ENCODE measurements at regions not wholly inside any gene's neighbourhood (a gene's known extent, or its start where the extent isn't known, plus 50 kb on each side); places are given as distances from the start of the nearest gene placed in this dataset.

- no peak for TF ChIP-seq EZH2 (IDR thresholded peaks at IDR 0.05; ENCODE audit: borderline replicate concordance, low read depth, low read length, poor library complexity, severe bottlenecking)
- intact Hi-C loops (cut with micrococcal nuclease; ENCODE audit: unreplicated experiment): no loop called here
- no TSS peak for BruUV-seq (replicated peaks)
- H3K4me3 ChIP-seq (ENCODE audit: low read depth, low read length, poor library complexity, severe bottlenecking): no peak overlapping the region
- peaks cover 9% of the 10 kb centered on the region for H3K4me1 ChIP-seq (ENCODE audit: insufficient read depth, low read length, poor library complexity, severe bottlenecking)
- ChIA-PET CTCF (no interaction called here), POLR2A (ENCODE audit: low non-redundant PET) (no interaction called here)
- DNase-seq (ENCODE audit: low spot score): no peak
- H3K36me3 ChIP-seq (ENCODE audit: insufficient read depth, low read length, poor library complexity, severe bottlenecking): no peaks in the 10 kb centered on the region
- H3K27me3 ChIP-seq (replicated peaks; ENCODE audit: insufficient read depth, low read depth, low read length, poor library complexity): no peaks in the 10 kb centered on the region
- H3K27ac ChIP-seq (ENCODE audit: low read depth, low read length, poor library complexity, severe bottlenecking): no peak overlapping the region
- H3K9me3 ChIP-seq (ENCODE audit: low read depth, low read length, poor library complexity, severe bottlenecking): no peaks in the 10 kb centered on the region
Observed at GRCh38 chr2:8121826-8122513, 559.9 kb upstream of the ID2 start.

- CTCF ChIA-PET: no interaction called here
- no TSS peak for BruUV-seq (replicated peaks)
Observed at GRCh38 chr2:8122520-8122919, 559.3 kb upstream of the ID2 start.

GRCh38 chr2:8123464-8123863, 558.4 kb upstream of the ID2 start:
- ChIA-PET POLR2A (ENCODE audit: low non-redundant PET) (no interaction called here), CTCF (no interaction called here)
- H3K4me3 ChIP-seq (ENCODE audit: low read depth, low read length, poor library complexity, severe bottlenecking): no peak overlapping the region
- H3K4me1 ChIP-seq (ENCODE audit: insufficient read depth, low read length, poor library complexity, severe bottlenecking): peaks cover 9% of the 10 kb centered on the region
- DNase-seq (ENCODE audit: low spot score): no peak
- H3K27me3 ChIP-seq (replicated peaks; ENCODE audit: insufficient read depth, low read depth, low read length, poor library complexity): no peaks in the 10 kb centered on the region
- no peaks in the 10 kb centered on the region for H3K36me3 ChIP-seq (ENCODE audit: insufficient read depth, low read length, poor library complexity, severe bottlenecking)
- intact Hi-C loops (cut with micrococcal nuclease; ENCODE audit: unreplicated experiment): no loop called here
- BruUV-seq (replicated peaks): no TSS peak
- TF ChIP-seq EZH2 (IDR thresholded peaks at IDR 0.05; ENCODE audit: borderline replicate concordance, low read depth, low read length, poor library complexity, severe bottlenecking) (no peak), CTCF (conservative IDR thresholded peaks at IDR 0.05; ENCODE audit: low read depth, low read length) (no peak)
- no peak overlapping the region for H3K27ac ChIP-seq (ENCODE audit: low read depth, low read length, poor library complexity, severe bottlenecking)
- H3K9me3 ChIP-seq (ENCODE audit: low read depth, low read length, poor library complexity, severe bottlenecking): no peaks in the 10 kb centered on the region

More at GRCh38 chr2:8122520-8122919, 559.3 kb upstream of the ID2 start:
- Histone ChIP-seq H3K9me3 (ENCODE audit: low read depth, low read length, poor library complexity, severe bottlenecking) (no peaks in the 10 kb centered on the region), H3K27ac (ENCODE audit: low read depth, low read length, poor library complexity, severe bottlenecking) (no peak overlapping the region), H3K27me3 (replicated peaks; ENCODE audit: insufficient read depth, low read depth, low read length, poor library complexity) (no peaks in the 10 kb centered on the region), H3K4me1 (ENCODE audit: insufficient read depth, low read length, poor library complexity, severe bottlenecking) (peaks cover 9% of the 10 kb centered on the region), H3K36me3 (ENCODE audit: insufficient read depth, low read length, poor library complexity, severe bottlenecking) (no peaks in the 10 kb centered on the region), H3K4me3 (ENCODE audit: low read depth, low read length, poor library complexity, severe bottlenecking) (no peak overlapping the region)
- POLR2A ChIA-PET (ENCODE audit: low non-redundant PET): no interaction called here
- intact Hi-C loops (cut with micrococcal nuclease; ENCODE audit: unreplicated experiment): no loop called here
- DNase-seq (ENCODE audit: low spot score): no peak
- TF ChIP-seq CTCF (conservative IDR thresholded peaks at IDR 0.05; ENCODE audit: low read depth, low read length) (no peak), EZH2 (IDR thresholded peaks at IDR 0.05; ENCODE audit: borderline replicate concordance, low read depth, low read length, poor library complexity, severe bottlenecking) (no peak)
